ENCODE measurements at regions not wholly inside any gene's neighbourhood (a gene's known extent, or its start where the extent isn't known, plus 50 kb on each side); places are given as distances from the start of the nearest gene placed in this dataset.

DNA sequence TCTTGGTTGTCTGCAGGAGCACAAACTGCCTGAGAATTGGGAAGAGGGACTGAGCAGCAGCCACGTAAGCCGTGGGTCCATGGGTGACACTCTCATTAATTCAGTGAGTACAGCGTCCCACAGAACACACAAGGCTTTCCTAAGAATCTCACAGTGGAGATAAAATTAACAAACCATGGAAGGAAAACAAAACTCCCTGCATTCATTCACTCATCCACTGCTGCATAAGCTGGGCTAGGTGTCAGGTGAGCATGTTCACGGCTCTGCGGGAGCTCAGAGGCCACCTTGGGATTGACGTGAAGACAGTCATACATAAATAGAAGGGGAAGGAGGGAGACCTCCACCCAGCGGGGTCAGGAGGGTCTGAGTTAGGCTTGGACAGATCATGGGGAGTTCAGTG lies 1442.7 kb downstream of the TBC1D22A start:
- peaks cover 7% of the 10 kb centered on the region for H3K4me1 ChIP-seq (ENCODE audit: control insufficient read depth, insufficient read depth, low read length)
- CTCF ChIA-PET = no interaction called here
- no peak overlapping the region for H3K4me3 ChIP-seq (ENCODE audit: low read depth, low read length)
- POLR2A ChIA-PET = no interaction called here
- TF ChIP-seq ZNF292 (tag by site-specific recombination; IDR thresholded peaks at IDR 0.05; ENCODE audit: borderline replicate concordance, low read depth) (no peak), HOXA7 (CRISPR knock-in tag; IDR thresholded peaks at IDR 0.05; ENCODE audit: borderline replicate concordance) (no peak), ZFP69B (tag by site-specific recombination; IDR thresholded peaks at IDR 0.05) (no peak), ZNF785 (tag by site-specific recombination; IDR thresholded peaks at IDR 0.05) (no peak), ZSCAN5A (tag by site-specific recombination; IDR thresholded peaks at IDR 0.05) (no peak), ZNF843 (tag by site-specific recombination; IDR thresholded peaks at IDR 0.05) (no peak), ZNF560 (tag by site-specific recombination; IDR thresholded peaks at IDR 0.05; ENCODE audit: borderline replicate concordance) (no peak), ZNF544 (tag by site-specific recombination; IDR thresholded peaks at IDR 0.05) (no peak), ZNF529 (tag by site-specific recombination; IDR thresholded peaks at IDR 0.05; ENCODE audit: insufficient replicate concordance) (no peak), ZNF354C (tag by site-specific recombination; IDR thresholded peaks at IDR 0.05; ENCODE audit: borderline replicate concordance, low read depth) (no peak), TCF7L2 (IDR thresholded peaks at IDR 0.05; ENCODE audit: borderline replicate concordance, low read depth, low read length) (no peak), SP7 (tag by site-specific recombination; IDR thresholded peaks at IDR 0.05) (no peak), ZNF658 (tag by site-specific recombination; IDR thresholded peaks at IDR 0.05) (no peak), ELK4 (IDR thresholded peaks at IDR 0.05; ENCODE audit: borderline replicate concordance, low read depth, low read length) (no peak)
- TF ChIP-seq, protein P1, sequence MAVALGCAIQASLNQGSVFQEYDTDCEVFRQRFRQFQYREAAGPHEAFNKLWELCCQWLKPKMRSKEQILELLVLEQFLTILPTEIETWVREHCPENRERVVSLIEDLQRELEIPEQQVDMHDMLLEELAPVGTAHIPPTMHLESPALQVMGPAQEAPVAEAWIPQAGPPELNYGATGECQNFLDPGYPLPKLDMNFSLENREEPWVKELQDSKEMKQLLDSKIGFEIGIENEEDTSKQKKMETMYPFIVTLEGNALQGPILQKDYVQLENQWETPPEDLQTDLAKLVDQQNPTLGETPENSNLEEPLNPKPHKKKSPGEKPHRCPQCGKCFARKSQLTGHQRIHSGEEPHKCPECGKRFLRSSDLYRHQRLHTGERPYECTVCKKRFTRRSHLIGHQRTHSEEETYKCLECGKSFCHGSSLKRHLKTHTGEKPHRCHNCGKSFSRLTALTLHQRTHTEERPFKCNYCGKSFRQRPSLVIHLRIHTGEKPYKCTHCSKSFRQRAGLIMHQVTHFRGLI (tag by site-specific recombination; IDR thresholded peaks at IDR 0.05) = no peak
- TF ChIP-seq, protein P2, sequence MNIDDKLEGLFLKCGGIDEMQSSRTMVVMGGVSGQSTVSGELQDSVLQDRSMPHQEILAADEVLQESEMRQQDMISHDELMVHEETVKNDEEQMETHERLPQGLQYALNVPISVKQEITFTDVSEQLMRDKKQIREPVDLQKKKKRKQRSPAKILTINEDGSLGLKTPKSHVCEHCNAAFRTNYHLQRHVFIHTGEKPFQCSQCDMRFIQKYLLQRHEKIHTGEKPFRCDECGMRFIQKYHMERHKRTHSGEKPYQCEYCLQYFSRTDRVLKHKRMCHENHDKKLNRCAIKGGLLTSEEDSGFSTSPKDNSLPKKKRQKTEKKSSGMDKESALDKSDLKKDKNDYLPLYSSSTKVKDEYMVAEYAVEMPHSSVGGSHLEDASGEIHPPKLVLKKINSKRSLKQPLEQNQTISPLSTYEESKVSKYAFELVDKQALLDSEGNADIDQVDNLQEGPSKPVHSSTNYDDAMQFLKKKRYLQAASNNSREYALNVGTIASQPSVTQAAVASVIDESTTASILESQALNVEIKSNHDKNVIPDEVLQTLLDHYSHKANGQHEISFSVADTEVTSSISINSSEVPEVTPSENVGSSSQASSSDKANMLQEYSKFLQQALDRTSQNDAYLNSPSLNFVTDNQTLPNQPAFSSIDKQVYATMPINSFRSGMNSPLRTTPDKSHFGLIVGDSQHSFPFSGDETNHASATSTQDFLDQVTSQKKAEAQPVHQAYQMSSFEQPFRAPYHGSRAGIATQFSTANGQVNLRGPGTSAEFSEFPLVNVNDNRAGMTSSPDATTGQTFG (tag by site-specific recombination; IDR thresholded peaks at IDR 0.05; ENCODE audit: borderline replicate concordance) = no peak
- H3K27ac ChIP-seq (ENCODE audit: extremely low read depth, low read depth, low read length) = no peak overlapping the region
- H3K9me3 ChIP-seq (ENCODE audit: control insufficient read depth, insufficient read depth, low read depth, low read length) = no peaks in the 10 kb centered on the region
- H3K36me3 ChIP-seq (ENCODE audit: control insufficient read depth in 2 of 2, insufficient read depth in 1 of 2, low read length in 2 of 2) = no peaks in the 10 kb centered on the region

DNA sequence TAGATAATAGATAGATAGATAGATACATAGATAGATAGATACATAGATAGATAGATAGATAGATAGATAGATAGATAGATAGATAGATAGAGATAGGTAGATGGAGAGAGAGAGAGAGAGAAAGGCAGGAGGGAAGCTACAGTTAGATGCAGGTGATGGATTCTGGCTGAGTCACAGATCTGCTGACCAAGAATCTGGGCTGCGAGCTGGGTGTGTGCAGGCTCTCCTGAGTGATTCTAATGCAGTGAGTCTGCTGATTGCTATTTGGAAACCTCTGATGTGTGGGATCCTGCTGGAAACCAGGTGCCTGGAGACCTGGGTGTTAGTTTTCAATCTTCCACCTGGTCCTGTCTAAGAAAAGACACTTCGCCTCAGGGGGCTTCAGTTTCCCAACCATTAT lies 1441.8 kb downstream of the TBC1D22A start:
- CTCF ChIA-PET = no interaction called here
- POLR2A ChIA-PET = no interaction called here
- Histone ChIP-seq H3K9me3 (ENCODE audit: control insufficient read depth, insufficient read depth, low read depth, low read length) (no peaks in the 10 kb centered on the region), H3K4me1 (ENCODE audit: control insufficient read depth, insufficient read depth, low read length) (peaks cover 7% of the 10 kb centered on the region), H3K36me3 (ENCODE audit: control insufficient read depth in 2 of 2, insufficient read depth in 1 of 2, low read length in 2 of 2) (no peaks in the 10 kb centered on the region), H3K4me3 (ENCODE audit: low read depth, low read length) (no peak overlapping the region), H3K27ac (ENCODE audit: extremely low read depth, low read depth, low read length) (no peak overlapping the region)
- TF ChIP-seq MZF1 (tag by site-specific recombination; IDR thresholded peaks at IDR 0.05; ENCODE audit: borderline replicate concordance) = no peak
- no peak for TF ChIP-seq ZFP69B (tag by site-specific recombination; IDR thresholded peaks at IDR 0.05)
- no peak for TF ChIP-seq ZNF169 (tag by site-specific recombination; IDR thresholded peaks at IDR 0.05)
- no peak for TF ChIP-seq HOXC10 (CRISPR knock-in tag; IDR thresholded peaks at IDR 0.05)
